ENCODE measurements at regions not wholly inside any gene's neighbourhood (a gene's known extent, or its start where the extent isn't known, plus 50 kb on each side); places are given as distances from the start of the nearest gene placed in this dataset.

DNA sequence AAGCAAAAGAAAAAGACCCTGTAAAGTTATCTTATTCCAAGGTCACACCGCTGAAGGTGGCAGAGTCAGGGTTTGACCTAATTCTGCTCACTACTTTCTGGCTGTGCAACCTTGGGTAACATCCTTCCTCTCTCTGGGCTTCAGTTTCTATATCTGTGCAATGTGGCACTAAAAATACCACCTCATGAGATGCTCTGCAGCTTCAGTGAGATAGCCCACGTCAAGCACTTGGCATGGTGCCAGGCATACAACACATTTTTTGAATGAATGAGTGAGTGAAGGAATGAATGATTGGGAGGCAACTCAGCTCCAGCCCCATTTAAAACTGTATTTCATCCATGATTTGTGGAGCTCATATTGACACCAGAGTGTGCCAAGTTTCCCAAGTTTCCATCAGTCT lies 62.3 kb downstream of the FOXI1 start:
- DNase-seq (ENCODE audit: low spot score): no peak
- in situ Hi-C loops (cut with MboI; ENCODE audit: low sequenced_read_pairs, unreplicated experiment): no loop called here
- TF ChIP-seq, protein P1, sequence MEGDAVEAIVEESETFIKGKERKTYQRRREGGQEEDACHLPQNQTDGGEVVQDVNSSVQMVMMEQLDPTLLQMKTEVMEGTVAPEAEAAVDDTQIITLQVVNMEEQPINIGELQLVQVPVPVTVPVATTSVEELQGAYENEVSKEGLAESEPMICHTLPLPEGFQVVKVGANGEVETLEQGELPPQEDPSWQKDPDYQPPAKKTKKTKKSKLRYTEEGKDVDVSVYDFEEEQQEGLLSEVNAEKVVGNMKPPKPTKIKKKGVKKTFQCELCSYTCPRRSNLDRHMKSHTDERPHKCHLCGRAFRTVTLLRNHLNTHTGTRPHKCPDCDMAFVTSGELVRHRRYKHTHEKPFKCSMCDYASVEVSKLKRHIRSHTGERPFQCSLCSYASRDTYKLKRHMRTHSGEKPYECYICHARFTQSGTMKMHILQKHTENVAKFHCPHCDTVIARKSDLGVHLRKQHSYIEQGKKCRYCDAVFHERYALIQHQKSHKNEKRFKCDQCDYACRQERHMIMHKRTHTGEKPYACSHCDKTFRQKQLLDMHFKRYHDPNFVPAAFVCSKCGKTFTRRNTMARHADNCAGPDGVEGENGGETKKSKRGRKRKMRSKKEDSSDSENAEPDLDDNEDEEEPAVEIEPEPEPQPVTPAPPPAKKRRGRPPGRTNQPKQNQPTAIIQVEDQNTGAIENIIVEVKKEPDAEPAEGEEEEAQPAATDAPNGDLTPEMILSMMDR (IDR thresholded peaks at IDR 0.05; ENCODE audit: borderline replicate concordance, control extremely low read depth, extremely low read depth, insufficient read depth, missing control alignments): no peak

DNA sequence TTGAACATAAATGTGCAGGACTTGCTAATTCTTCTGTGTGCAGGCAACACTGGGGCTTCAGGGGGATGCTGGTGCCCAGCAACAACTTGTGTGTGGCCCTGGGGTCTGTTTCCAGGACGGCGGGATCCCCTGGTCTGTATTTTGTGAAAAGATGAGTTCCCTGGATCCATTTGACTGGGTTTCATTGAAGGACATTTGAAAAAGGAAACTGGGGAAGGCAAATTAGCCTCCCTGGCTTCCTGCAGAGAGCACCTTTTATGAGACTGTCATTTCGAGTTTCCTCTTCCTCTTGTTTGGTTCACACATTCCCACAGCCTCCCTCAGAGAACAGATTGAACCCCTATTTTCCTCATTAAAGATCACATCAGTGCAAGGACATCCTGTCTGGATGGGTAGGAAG lies 63.1 kb downstream of the FOXI1 start:
- no peak for DNase-seq (ENCODE audit: low spot score)
- in situ Hi-C loops (cut with MboI; ENCODE audit: low sequenced_read_pairs, unreplicated experiment): no loop called here
- TF ChIP-seq, protein P1 (IDR thresholded peaks at IDR 0.05; ENCODE audit: borderline replicate concordance, control extremely low read depth, extremely low read depth, insufficient read depth, missing control alignments): no peak

DNA sequence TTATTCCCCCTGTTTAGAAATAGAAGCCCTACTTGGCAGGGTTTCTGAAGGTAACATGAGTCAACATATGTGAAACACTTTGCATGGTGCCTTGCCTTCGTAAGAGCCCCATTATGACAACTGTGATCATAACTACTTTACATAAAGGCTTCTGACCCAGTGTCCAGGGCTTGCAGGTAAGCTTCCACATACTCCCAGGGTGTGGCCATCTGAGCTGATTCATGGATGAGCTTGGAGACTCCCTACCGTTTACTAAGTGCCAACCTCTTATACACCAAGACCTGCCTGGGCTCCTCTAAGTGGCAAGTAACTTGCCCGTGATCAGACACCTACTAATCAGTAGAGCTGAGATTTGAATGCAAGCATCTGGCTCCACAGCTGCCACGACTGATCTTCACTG lies 62.8 kb upstream of the C5orf58 start:
- TF ChIP-seq, protein P1 (IDR thresholded peaks at IDR 0.05; ENCODE audit: borderline replicate concordance, control extremely low read depth, extremely low read depth, insufficient read depth, missing control alignments): no peak
- in situ Hi-C loops (cut with MboI; ENCODE audit: low sequenced_read_pairs, unreplicated experiment): no loop called here
- DNase-seq (ENCODE audit: low spot score): no peak

DNA sequence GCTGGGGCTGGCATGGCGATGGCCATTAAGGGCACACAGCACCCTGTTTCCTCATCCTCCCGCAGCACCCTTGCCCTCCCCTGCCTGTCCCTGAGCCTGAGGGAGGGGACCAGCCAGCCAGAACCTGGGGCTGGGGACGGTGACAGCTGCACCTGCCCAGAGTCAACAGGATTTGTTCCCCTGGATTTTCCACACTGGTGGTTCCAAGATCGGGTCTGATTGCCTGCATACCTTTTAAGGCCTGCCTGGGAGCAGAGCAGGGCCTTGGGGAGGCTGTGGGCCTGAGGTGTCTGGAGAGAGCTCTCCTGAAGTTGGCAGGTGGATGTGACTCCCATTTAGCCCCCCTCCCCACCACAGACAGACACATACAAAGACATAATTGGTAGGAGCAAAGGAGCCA lies 61.0 kb upstream of the C5orf58 start:
- no peak for DNase-seq (ENCODE audit: low spot score)
- in situ Hi-C loops (cut with MboI; ENCODE audit: low sequenced_read_pairs, unreplicated experiment): no loop called here
- TF ChIP-seq, protein P1 (IDR thresholded peaks at IDR 0.05; ENCODE audit: borderline replicate concordance, control extremely low read depth, extremely low read depth, insufficient read depth, missing control alignments): no peak

DNA sequence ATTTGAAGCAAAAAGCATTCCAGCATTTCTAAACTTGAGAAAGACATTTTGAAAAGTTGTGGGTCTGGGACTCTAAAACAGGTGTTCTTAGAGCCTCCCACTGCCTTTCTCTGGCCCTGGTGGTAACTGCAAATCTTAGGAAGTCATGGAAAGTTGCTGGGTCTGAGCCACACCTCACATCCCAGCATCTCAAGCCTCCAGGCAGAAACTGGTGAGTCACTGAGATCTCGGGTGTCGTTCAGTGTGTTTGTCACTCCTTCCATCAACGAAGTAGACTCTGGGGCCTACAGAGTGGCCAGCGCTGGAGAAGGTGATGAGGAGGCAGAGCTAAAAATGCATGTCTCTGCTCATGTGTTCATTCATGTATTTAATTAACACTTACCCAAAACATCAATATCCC lies 59.6 kb upstream of the C5orf58 start:
- TF ChIP-seq, protein P1 (IDR thresholded peaks at IDR 0.05; ENCODE audit: borderline replicate concordance, control extremely low read depth, extremely low read depth, insufficient read depth, missing control alignments): no peak
- in situ Hi-C loops (cut with MboI; ENCODE audit: low sequenced_read_pairs, unreplicated experiment): no loop called here
- no peak for DNase-seq (ENCODE audit: low spot score)

DNA sequence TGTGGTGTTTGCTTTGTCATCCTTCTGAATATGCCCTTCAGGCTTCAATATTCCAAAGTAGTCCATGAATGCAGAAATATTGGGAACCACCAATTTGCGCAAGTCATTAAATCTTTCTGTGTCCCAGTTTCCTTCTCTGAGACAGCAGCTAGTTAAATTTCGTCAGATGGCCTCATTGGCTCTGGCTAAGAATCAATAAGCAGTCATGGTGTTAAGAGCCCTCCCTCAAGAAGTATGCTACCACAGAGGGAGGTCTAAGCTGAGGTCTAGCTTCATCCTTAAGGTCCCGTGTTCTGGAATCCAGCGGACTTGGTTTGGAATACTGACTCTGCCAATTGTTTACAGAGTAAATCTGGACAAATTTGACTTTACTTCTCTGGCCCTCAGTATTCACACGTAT lies 59.1 kb upstream of the C5orf58 start:
- in situ Hi-C loops (cut with MboI; ENCODE audit: low sequenced_read_pairs, unreplicated experiment): no loop called here
- DNase-seq (ENCODE audit: low spot score): no peak
- TF ChIP-seq, protein P1 (IDR thresholded peaks at IDR 0.05; ENCODE audit: borderline replicate concordance, control extremely low read depth, extremely low read depth, insufficient read depth, missing control alignments): no peak

DNA sequence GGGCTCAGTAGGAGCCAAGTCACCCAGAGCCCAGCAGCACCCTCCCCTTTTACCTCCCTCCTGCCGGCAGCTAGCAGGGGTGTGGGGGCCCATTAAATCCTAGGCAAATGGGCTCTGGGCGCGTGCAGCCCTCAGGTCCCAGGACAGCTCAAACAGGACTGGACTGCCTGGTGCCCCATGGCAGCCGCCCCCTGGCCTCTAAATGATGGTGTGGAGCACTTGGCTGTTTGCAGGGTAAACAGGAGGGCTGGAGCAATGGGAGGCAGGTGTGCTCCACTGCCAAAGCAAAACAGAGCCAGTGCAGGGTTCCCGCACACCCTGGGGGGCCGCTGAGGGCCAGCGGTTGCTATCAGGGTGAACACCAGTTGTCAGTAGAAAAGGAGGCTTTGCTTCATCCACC lies 55.9 kb upstream of the C5orf58 start:
- TF ChIP-seq, protein P1 (IDR thresholded peaks at IDR 0.05; ENCODE audit: borderline replicate concordance, control extremely low read depth, extremely low read depth, insufficient read depth, missing control alignments): no peak
- no peak for DNase-seq (ENCODE audit: low spot score)
- in situ Hi-C loops (cut with MboI; ENCODE audit: low sequenced_read_pairs, unreplicated experiment): no loop called here

Data from GM13976 (cell line).